HL-60 (cell line): ENCODE measurements at regions not wholly inside any gene's neighbourhood (a gene's known extent, or its start where the extent isn't known, plus 50 kb on each side); places are given as distances from the start of the nearest gene placed in this dataset.

Experiments used
- DNase-seq, 2 experiments: peaks; one replicate each; pipeline ENCODE4 v3.0.0-alpha.2; 2010 to 2020; ENCODE audit warnings: low read depth in 1 of 2, low spot score in 1 of 2
- H3K27ac ChIP-seq: fragments of 250-450 bp; sonication (Bioruptor Pico); replicated peaks from 2 replicates; pipeline ENCODE4 v1.5.1; 2020; ENCODE audit warnings: mild to moderate bottlenecking, moderate library complexity
- H3K27me3 ChIP-seq: fragments of 250-450 bp; sonication (Bioruptor Pico); 2 replicates; pipeline ENCODE4 v1.5.1; 2021; ENCODE audit warnings: mild to moderate bottlenecking, moderate library complexity; ENCODE audit not compliant: insufficient read depth, poor library complexity, severe bottlenecking
- H3K4me3 ChIP-seq: replicated peaks from 2 replicates; pipeline ENCODE4 v1.5.1; 2011; ENCODE audit warnings: mild to moderate bottlenecking, control low read depth, low read length; ENCODE audit not compliant: insufficient read depth
- GABPA ChIP-seq: IDR thresholded peaks from 2 replicates; pipeline ENCODE4 v1.6.1; 2012; ENCODE audit warnings: low read depth
- POLR2AphosphoS5 ChIP-seq: IDR thresholded peaks from 2 replicates; pipeline ENCODE4 v1.6.1; 2012; ENCODE audit warnings: low read depth
- REST ChIP-seq: IDR thresholded peaks from 2 replicates; pipeline ENCODE4 v1.6.1; 2012; ENCODE audit warnings: low read depth; ENCODE audit not compliant: insufficient replicate concordance
- SPI1 ChIP-seq: IDR thresholded peaks from 2 replicates; pipeline ENCODE4 v1.6.1; 2012; ENCODE audit warnings: low read depth, mild to moderate bottlenecking, borderline replicate concordance
- TF ChIP-seq, protein P1 (sequence below): IDR thresholded peaks from one replicate; pipeline ENCODE4 v1.5.1; 2011; ENCODE audit warnings: low read length, control low read depth, inconsistent platforms; ENCODE audit not compliant: insufficient read depth

- TF ChIP-seq POLR2AphosphoS5, result no peak
- TF ChIP-seq, protein P1, sequence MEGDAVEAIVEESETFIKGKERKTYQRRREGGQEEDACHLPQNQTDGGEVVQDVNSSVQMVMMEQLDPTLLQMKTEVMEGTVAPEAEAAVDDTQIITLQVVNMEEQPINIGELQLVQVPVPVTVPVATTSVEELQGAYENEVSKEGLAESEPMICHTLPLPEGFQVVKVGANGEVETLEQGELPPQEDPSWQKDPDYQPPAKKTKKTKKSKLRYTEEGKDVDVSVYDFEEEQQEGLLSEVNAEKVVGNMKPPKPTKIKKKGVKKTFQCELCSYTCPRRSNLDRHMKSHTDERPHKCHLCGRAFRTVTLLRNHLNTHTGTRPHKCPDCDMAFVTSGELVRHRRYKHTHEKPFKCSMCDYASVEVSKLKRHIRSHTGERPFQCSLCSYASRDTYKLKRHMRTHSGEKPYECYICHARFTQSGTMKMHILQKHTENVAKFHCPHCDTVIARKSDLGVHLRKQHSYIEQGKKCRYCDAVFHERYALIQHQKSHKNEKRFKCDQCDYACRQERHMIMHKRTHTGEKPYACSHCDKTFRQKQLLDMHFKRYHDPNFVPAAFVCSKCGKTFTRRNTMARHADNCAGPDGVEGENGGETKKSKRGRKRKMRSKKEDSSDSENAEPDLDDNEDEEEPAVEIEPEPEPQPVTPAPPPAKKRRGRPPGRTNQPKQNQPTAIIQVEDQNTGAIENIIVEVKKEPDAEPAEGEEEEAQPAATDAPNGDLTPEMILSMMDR, result no peak
- TF ChIP-seq SPI1, result no peak
- TF ChIP-seq GABPA, result no peak
- no peak for TF ChIP-seq REST
- Histone ChIP-seq H3K27ac (no peak overlapping the region), H3K4me3 (no peak overlapping the region), H3K27me3 (no peaks in the 10 kb centered on the region)
- DNase-seq, result no peak
Observed at GRCh38 chr3:74036568-74036967, 411.8 kb upstream of the PDZRN3 start.

DNA sequence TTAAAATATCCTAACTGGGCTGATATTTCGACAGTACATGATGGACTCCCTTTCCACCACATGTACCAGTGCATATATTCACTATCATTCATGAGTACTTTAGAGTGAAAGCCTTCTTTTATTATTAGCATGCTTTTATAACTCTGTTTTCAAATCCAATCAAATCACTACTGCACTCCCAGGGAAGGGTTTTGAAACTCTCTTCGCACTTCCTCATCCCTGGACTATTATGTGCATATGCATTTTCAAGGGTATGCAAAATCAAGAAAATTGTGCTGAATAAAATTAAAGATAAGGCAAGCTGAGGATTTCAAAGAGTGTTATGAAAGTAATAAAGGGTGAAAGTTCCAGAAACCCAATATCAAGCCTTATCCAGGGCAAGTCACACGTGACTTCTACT is 411.4 kb upstream of the PDZRN3 start:
- DNase-seq, result no peak
- TF ChIP-seq, protein P1, result no peak
- TF ChIP-seq GABPA (no peak), SPI1 (no peak), POLR2AphosphoS5 (no peak)
- H3K27me3 ChIP-seq, result no peaks in the 10 kb centered on the region
- H3K4me3 ChIP-seq, result no peak overlapping the region
- no peak overlapping the region for H3K27ac ChIP-seq

- Histone ChIP-seq H3K27ac (no peak overlapping the region), H3K4me3 (no peak overlapping the region), H3K27me3 (no peaks in the 10 kb centered on the region)
- TF ChIP-seq SPI1 (no peak), REST (no peak), GABPA (no peak), POLR2AphosphoS5 (no peak)
- TF ChIP-seq, protein P1, result no peak
- DNase-seq, result no peak
Observed at GRCh38 chr3:74033806-74034205, 409.1 kb upstream of the PDZRN3 start.

GRCh38 chr3:74033381-74033780 is 408.6 kb upstream of the PDZRN3 start:
- Histone ChIP-seq H3K4me3 (no peak overlapping the region), H3K27ac (no peak overlapping the region), H3K27me3 (no peaks in the 10 kb centered on the region)
- no peak for DNase-seq
- no peak for TF ChIP-seq GABPA
- TF ChIP-seq, protein P1, result no peak
- TF ChIP-seq REST, result no peak
- TF ChIP-seq SPI1, result no peak
- no peak for TF ChIP-seq POLR2AphosphoS5
